ENCODE measurements at regions not wholly inside any gene's neighbourhood (a gene's known extent, or its start where the extent isn't known, plus 50 kb on each side); places are given as distances from the start of the nearest gene placed in this dataset.

DNA sequence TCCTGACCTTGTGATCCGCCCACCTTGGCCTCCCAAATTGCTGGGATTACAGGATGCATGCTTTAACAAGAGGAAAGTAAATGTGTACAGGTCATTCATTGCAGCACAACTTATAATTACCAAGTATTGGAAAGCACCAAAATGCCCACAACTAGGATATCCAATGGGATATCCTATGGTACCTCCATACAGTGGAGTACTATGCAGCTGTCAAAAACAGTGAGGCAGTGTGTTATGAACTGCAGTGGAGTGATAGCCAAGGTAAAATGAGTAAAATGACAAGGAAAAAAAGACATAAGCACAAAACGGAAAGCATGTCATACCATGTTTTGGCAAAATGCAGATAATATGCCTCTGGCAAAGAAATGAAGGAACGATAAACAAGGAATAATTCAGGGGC is 87.6 kb downstream of the FOXL1 start:
- TF ChIP-seq EZH2phosphoT487 (IDR thresholded peaks at IDR 0.05; ENCODE audit: low read depth, severe bottlenecking, unreplicated experiment) = no peak
- TF ChIP-seq, protein P1, sequence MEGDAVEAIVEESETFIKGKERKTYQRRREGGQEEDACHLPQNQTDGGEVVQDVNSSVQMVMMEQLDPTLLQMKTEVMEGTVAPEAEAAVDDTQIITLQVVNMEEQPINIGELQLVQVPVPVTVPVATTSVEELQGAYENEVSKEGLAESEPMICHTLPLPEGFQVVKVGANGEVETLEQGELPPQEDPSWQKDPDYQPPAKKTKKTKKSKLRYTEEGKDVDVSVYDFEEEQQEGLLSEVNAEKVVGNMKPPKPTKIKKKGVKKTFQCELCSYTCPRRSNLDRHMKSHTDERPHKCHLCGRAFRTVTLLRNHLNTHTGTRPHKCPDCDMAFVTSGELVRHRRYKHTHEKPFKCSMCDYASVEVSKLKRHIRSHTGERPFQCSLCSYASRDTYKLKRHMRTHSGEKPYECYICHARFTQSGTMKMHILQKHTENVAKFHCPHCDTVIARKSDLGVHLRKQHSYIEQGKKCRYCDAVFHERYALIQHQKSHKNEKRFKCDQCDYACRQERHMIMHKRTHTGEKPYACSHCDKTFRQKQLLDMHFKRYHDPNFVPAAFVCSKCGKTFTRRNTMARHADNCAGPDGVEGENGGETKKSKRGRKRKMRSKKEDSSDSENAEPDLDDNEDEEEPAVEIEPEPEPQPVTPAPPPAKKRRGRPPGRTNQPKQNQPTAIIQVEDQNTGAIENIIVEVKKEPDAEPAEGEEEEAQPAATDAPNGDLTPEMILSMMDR (IDR thresholded peaks at IDR 0.05; ENCODE audit: poor library complexity) = no peak

Data from hepatocyte (in vitro differentiated cells).